ENCODE measurements at regions not wholly inside any gene's neighbourhood (a gene's known extent, or its start where the extent isn't known, plus 50 kb on each side); places are given as distances from the start of the nearest gene placed in this dataset.

DNA sequence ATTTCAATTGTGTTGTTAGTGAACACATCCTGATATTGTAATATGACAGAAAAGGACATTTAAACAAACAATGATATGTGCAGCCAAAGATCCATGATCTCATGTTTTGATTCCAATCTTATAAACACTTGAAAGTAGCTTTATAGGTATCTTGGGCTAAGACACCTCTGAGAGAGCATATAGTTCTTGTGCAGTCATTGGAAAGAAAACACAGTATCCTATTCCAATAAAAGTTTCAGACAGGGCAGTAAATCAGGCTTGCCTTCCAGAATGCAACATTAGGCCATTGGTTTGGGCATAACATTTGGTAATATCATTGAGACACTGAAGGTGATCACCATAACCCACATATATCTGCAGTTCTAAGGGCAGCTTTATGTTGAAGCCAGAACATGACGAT is 188.3 kb upstream of the HCCS start:
- intact Hi-C loops (cut with micrococcal nuclease; ENCODE audit: unreplicated experiment) (no loop called here), in situ Hi-C loops (cut with MboI) (no loop called here)
- TF ChIP-seq ESRRA (IDR thresholded peaks at IDR 0.05; ENCODE audit: low read length) (no peak), HDAC2 (IDR thresholded peaks at IDR 0.05) (no peak), SREBF1 (IDR thresholded peaks at IDR 0.05; ENCODE audit: low read length) (no peak), STAT1 (conservative IDR thresholded peaks at IDR 0.05) (no peak), NBN (IDR thresholded peaks at IDR 0.05) (no peak), RFX5 (IDR thresholded peaks at IDR 0.05; ENCODE audit: low read depth, low read length) (no peak), FOXM1 (IDR thresholded peaks at IDR 0.05; ENCODE audit: low read depth, low read length) (no peak), NFXL1 (IDR thresholded peaks at IDR 0.05; ENCODE audit: borderline replicate concordance) (no peak), CHD1 (IDR thresholded peaks at IDR 0.05; ENCODE audit: low read depth, low read length) (no peak), BRCA1 (IDR thresholded peaks at IDR 0.05; ENCODE audit: low read depth, low read length) (no peak), NFIC (IDR thresholded peaks at IDR 0.05; ENCODE audit: low read depth, low read length) (no peak)
- TF ChIP-seq, protein P1, sequence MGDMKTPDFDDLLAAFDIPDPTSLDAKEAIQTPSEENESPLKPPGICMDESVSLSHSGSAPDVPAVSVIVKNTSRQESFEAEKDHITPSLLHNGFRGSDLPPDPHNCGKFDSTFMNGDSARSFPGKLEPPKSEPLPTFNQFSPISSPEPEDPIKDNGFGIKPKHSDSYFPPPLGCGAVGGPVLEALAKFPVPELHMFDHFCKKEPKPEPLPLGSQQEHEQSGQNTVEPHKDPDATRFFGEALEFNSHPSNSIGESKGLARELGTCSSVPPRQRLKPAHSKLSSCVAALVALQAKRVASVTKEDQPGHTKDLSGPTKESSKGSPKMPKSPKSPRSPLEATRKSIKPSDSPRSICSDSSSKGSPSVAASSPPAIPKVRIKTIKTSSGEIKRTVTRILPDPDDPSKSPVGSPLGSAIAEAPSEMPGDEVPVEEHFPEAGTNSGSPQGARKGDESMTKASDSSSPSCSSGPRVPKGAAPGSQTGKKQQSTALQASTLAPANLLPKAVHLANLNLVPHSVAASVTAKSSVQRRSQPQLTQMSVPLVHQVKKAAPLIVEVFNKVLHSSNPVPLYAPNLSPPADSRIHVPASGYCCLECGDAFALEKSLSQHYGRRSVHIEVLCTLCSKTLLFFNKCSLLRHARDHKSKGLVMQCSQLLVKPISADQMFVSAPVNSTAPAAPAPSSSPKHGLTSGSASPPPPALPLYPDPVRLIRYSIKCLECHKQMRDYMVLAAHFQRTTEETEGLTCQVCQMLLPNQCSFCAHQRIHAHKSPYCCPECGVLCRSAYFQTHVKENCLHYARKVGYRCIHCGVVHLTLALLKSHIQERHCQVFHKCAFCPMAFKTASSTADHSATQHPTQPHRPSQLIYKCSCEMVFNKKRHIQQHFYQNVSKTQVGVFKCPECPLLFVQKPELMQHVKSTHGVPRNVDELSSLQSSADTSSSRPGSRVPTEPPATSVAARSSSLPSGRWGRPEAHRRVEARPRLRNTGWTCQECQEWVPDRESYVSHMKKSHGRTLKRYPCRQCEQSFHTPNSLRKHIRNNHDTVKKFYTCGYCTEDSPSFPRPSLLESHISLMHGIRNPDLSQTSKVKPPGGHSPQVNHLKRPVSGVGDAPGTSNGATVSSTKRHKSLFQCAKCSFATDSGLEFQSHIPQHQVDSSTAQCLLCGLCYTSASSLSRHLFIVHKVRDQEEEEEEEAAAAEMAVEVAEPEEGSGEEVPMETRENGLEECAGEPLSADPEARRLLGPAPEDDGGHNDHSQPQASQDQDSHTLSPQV (IDR thresholded peaks at IDR 0.05), result no peak
- CTCF ChIA-PET, result no interaction called here
- no TSS peak for BruUV-seq (replicated peaks)
- H3K4me2 ChIP-seq (ENCODE audit: control insufficient read depth, insufficient read depth), result no peak overlapping the region
- H3K27me3 ChIP-seq (replicated peaks in 1 of 2; ENCODE audit: control insufficient read depth in 2 of 2, insufficient read depth in 2 of 2, low read length in 1 of 2), result no peaks in the 10 kb centered on the region
- no peaks in the 10 kb centered on the region for H3K4me1 ChIP-seq (ENCODE audit: control insufficient read depth, insufficient read depth, low read length)
- no peaks in the 10 kb centered on the region for H3K79me2 ChIP-seq (ENCODE audit: control insufficient read depth, insufficient read depth, low read length)
- H3K4me3 ChIP-seq, result no peak overlapping the region
- DNase-seq (ENCODE audit: low read depth, low spot score) (no peak), FAIRE-seq (no peak), ATAC-seq (no peak)
- H3K9ac ChIP-seq (ENCODE audit: control insufficient read depth, insufficient read depth, low read length), result no peak overlapping the region
- H4K20me1 ChIP-seq (ENCODE audit: control insufficient read depth, insufficient read depth), result no peaks in the 10 kb centered on the region
- SMC1A ChIA-PET (ENCODE audit: uncharacterized antibody, unreplicated experiment), result interaction anchor here (0.9 kb wide), 1 partner anchor 21 kb away, joined by 3 read pairs; no protein-coding TSS in a partner anchor
- no peaks in the 10 kb centered on the region; the same call in 2 of the 3 replicates for H3K9me3 ChIP-seq (replicated peaks; ENCODE audit: control insufficient read depth, insufficient read depth, low read length)
- no peak overlapping the region for H3K27ac ChIP-seq (ENCODE audit: control insufficient read depth, insufficient read depth)
- no peak overlapping the region for H2AFZ ChIP-seq (ENCODE audit: control insufficient read depth, low read depth, low read length)
- POLR2A ChIA-PET, result no interaction called here
- H3K36me3 ChIP-seq (ENCODE audit: control insufficient read depth in 2 of 2, insufficient read depth in 2 of 2, low read length in 1 of 2), result no peaks in the 10 kb centered on the region
- 33% methylated on average over 1 of the region's 1 CpG for WGBS (ENCODE audit: insufficient coverage, insufficient replicate concordance, low lambda C conversion rate, missing lambda C conversion rate)
- RAD21 ChIA-PET (ENCODE audit: unreplicated experiment), result no interaction called here
